ENCODE measurements at regions not wholly inside any gene's neighbourhood (a gene's known extent, or its start where the extent isn't known, plus 50 kb on each side); places are given as distances from the start of the nearest gene placed in this dataset.
A peak's percentile ranks its signal among the peaks of the same experiment; 100 is the strongest.

- Histone ChIP-seq H3K4me1 (peaks cover 0 to 13% of the 10 kb centered on the region in 2 donors), H3K27me3 (no peaks in the 10 kb centered on the region), H3K27ac (peak overlapping the region; percentile 70 to 78), H3K36me3 (no peaks in the 10 kb centered on the region), H3K9me3 (no peaks in the 10 kb centered on the region), H3K4me3 (no peak overlapping the region)
- intact Hi-C loops (cut with DNase I; ENCODE audit: low total_unique reads), result no loop called here
- TF ChIP-seq CTCF (IDR thresholded peaks at IDR 0.05) (no peak), POLR2A (IDR thresholded peaks at IDR 0.05) (no peak)
- peak in 1 of 2 donors; percentile 20 for DNase-seq
Measured at GRCh38 chr3:27590437-27591298, 106.5 kb upstream of the SLC4A7 start.

- TF ChIP-seq CTCF (IDR thresholded peaks at IDR 0.05) (no peak), POLR2A (IDR thresholded peaks at IDR 0.05) (no peak)
- Histone ChIP-seq H3K27ac (peak overlapping the region; percentile 70 to 78), H3K36me3 (no peaks in the 10 kb centered on the region), H3K27me3 (no peaks in the 10 kb centered on the region), H3K4me3 (no peak overlapping the region), H3K4me1 (peaks cover 0 to 13% of the 10 kb centered on the region in 2 donors), H3K9me3 (no peaks in the 10 kb centered on the region)
- DNase-seq, result no peak
- intact Hi-C loops (cut with DNase I; ENCODE audit: low total_unique reads), result no loop called here
Measured at GRCh38 chr3:27589795-27590194, 105.6 kb upstream of the SLC4A7 start.

- DNase-seq, result peak in 1 of 2 donors; percentile 17
- Histone ChIP-seq H3K4me1 (peaks cover 0 to 10% of the 10 kb centered on the region in 2 donors), H3K9me3 (no peaks in the 10 kb centered on the region), H3K27ac (no peak overlapping the region), H3K36me3 (no peaks in the 10 kb centered on the region), H3K4me3 (no peak overlapping the region), H3K27me3 (no peaks in the 10 kb centered on the region)
- TF ChIP-seq POLR2A (IDR thresholded peaks at IDR 0.05) (no peak), CTCF (IDR thresholded peaks at IDR 0.05) (no peak)
- intact Hi-C loops (cut with DNase I; ENCODE audit: low total_unique reads), result no loop called here
Measured at GRCh38 chr3:27585429-27585828, 101.2 kb upstream of the SLC4A7 start.

GRCh38 chr3:27584874-27585273 lies 100.7 kb upstream of the SLC4A7 start:
- Histone ChIP-seq H3K4me1 (peaks cover 0 to 4% of the 10 kb centered on the region in 2 donors), H3K27ac (no peak overlapping the region), H3K27me3 (no peaks in the 10 kb centered on the region), H3K4me3 (no peak overlapping the region), H3K9me3 (no peaks in the 10 kb centered on the region), H3K36me3 (no peaks in the 10 kb centered on the region)
- intact Hi-C loops (cut with DNase I; ENCODE audit: low total_unique reads), result no loop called here
- DNase-seq, result no peak
- TF ChIP-seq POLR2A (IDR thresholded peaks at IDR 0.05) (no peak), CTCF (IDR thresholded peaks at IDR 0.05) (no peak)

GRCh38 chr3:27581852-27582251 lies 97.7 kb upstream of the SLC4A7 start:
- DNase-seq, result no peak
- Histone ChIP-seq H3K4me1 (no peaks in the 10 kb centered on the region), H3K27ac (no peak overlapping the region), H3K9me3 (no peaks in the 10 kb centered on the region), H3K36me3 (no peaks in the 10 kb centered on the region), H3K4me3 (no peak overlapping the region), H3K27me3 (no peaks in the 10 kb centered on the region)
- intact Hi-C loops (cut with DNase I; ENCODE audit: low total_unique reads), result no loop called here
- TF ChIP-seq POLR2A (IDR thresholded peaks at IDR 0.05), result no peak
- TF ChIP-seq CTCF (IDR thresholded peaks at IDR 0.05), result no peak

Data from uterus (tissue), 3 donors.